ENCODE measurements at regions not wholly inside any gene's neighbourhood (a gene's known extent, or its start where the extent isn't known, plus 50 kb on each side); places are given as distances from the start of the nearest gene placed in this dataset.
A peak's percentile ranks its signal among the peaks of the same experiment; 100 is the strongest.

DNA sequence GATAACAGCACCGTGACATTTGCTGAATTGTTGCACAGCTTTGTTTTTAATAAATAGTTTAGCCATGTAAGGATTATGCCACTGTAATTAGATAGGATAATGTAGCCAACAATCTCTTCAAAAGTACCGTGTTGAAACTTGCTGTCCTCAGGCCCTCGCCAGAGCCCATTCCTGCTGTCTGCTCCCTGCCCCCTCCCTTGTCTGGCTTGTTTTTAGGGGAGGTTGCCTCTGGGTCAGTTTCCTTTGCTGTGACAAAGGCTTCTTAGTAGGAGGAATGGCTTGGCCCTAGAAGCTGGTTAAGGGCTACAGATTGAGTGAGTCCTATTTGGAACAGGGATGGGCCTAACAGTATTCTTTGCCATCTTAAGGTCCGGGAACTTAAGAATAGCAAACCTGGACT lies 107.9 kb downstream of the LMO4 start:
- intact Hi-C loops (cut with DNase I): no loop called here
- DNase-seq: no peak

- DNase-seq: no peak
- intact Hi-C loops (cut with DNase I): no loop called here
Measured at GRCh38 chr1:87437663-87438295, 109.1 kb downstream of the LMO4 start.

GRCh38 chr1:87439821-87440220 lies 111.1 kb downstream of the LMO4 start:
- DNase-seq: no peak
- intact Hi-C loops (cut with DNase I): no loop called here

- no peak for DNase-seq
- intact Hi-C loops (cut with DNase I): no loop called here
Measured at GRCh38 chr1:87449348-87449963, 120.8 kb downstream of the LMO4 start.

GRCh38 chr1:87450136-87450535 lies 121.5 kb downstream of the LMO4 start:
- no peak for DNase-seq
- intact Hi-C loops (cut with DNase I): no loop called here

- no peak for DNase-seq
- intact Hi-C loops (cut with DNase I): no loop called here
Measured at GRCh38 chr1:87450615-87451209, 122.0 kb downstream of the LMO4 start.

GRCh38 chr1:87451229-87451920 lies 122.7 kb downstream of the LMO4 start:
- no peak for DNase-seq
- intact Hi-C loops (cut with DNase I): no loop called here

- intact Hi-C loops (cut with DNase I): no loop called here
- no peak for DNase-seq
Measured at GRCh38 chr1:87452648-87453047, 124.0 kb downstream of the LMO4 start.

- no peak for DNase-seq
- intact Hi-C loops (cut with DNase I): no loop called here
Measured at GRCh38 chr1:87457408-87457807, 128.7 kb downstream of the LMO4 start.

- intact Hi-C loops (cut with DNase I): no loop called here
- no peak for DNase-seq
Measured at GRCh38 chr1:87462894-87463293, 134.2 kb downstream of the LMO4 start.

DNA sequence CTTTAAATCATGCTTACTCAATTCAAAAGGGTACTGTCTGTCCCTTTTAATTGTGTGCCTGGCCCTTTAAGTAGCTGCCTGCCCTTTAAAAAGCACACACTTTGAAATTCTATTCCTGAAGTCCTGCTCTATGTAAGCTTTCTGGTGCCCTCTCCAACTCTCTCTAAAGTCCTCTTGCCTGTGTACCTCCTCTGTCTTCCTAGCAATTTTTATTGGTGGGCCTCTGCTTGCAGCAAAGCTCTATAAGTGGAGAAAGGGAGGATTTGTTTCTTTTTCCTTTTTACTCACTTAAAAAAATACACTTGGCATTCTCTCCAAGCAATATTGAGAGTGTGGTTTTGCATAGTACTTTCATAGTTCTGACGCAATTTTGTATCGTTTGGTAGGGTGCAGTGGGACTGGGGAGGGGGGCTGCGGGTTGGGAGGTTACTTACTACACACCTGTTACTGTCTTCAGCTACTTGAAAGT lies 135.4 kb downstream of the LMO4 start:
- intact Hi-C loops (cut with DNase I): no loop called here

DNA sequence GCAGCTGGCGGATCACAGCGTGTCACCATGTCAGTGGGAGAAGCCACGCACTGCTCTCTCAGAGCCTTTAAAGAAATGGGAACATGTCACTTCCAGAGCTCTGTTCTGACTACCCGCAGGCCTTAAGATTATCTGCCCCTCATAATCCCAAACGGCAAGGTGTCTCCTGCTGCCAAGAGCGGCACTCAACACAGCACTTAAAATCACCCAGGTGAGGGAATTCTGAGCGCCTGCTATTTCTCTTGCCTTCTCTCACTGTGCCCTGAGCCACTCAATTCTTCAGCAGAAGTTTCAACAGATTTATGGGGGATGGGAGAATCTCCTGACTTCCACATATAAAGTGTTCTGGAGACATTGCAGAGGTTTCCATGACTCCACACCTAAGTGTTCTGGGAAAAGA lies 137.9 kb downstream of the LMO4 start:
- no peak for DNase-seq
- intact Hi-C loops (cut with DNase I): no loop called here

More for the DNA sequence above, 135.4 kb downstream of the LMO4 start:
- DNase-seq: no peak

- intact Hi-C loops (cut with DNase I): no loop called here
- DNase-seq: no peak
Measured at GRCh38 chr1:87472716-87473115, 144.0 kb downstream of the LMO4 start.

DNA sequence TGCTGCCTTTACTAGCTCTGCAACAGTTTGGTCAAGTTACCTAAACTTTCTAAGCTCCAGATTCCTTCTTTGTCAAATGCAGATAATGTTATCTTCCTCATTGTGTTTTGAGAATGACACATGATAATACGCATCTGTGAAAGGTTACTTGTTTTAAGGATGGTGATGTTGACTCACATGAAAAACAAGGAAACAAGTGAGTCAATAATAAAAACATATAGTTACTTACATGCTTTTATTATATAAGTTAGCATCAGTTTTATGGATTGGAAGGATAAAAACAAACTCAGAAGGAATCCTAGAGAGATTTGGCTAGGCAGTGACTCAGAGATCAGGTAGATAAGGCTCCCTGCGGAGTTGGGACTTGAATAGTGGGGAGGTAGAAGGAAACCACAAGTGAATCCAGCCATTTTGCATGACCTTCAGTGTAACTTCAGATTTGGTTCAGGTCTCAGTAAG lies 144.6 kb downstream of the LMO4 start:
- no peak for DNase-seq
- intact Hi-C loops (cut with DNase I): no loop called here

GRCh38 chr1:87474098-87474497 lies 145.4 kb downstream of the LMO4 start:
- intact Hi-C loops (cut with DNase I): no loop called here
- DNase-seq: peak in 1 of 10 donors; percentile 35

GRCh38 chr1:87478231-87478630 lies 149.6 kb downstream of the LMO4 start:
- peak in 3 of 10 donors; percentile 15 to 76 (median 30) for DNase-seq

GRCh38 chr1:87495147-87495546 lies 166.5 kb downstream of the LMO4 start:
- intact Hi-C loops (cut with DNase I): no loop called here

More at GRCh38 chr1:87478231-87478630, 149.6 kb downstream of the LMO4 start:
- intact Hi-C loops (cut with DNase I): no loop called here

GRCh38 chr1:87495870-87496269 lies 167.2 kb downstream of the LMO4 start:
- intact Hi-C loops (cut with DNase I): no loop called here
- DNase-seq: no peak

More at GRCh38 chr1:87495147-87495546, 166.5 kb downstream of the LMO4 start:
- DNase-seq: no peak

DNA sequence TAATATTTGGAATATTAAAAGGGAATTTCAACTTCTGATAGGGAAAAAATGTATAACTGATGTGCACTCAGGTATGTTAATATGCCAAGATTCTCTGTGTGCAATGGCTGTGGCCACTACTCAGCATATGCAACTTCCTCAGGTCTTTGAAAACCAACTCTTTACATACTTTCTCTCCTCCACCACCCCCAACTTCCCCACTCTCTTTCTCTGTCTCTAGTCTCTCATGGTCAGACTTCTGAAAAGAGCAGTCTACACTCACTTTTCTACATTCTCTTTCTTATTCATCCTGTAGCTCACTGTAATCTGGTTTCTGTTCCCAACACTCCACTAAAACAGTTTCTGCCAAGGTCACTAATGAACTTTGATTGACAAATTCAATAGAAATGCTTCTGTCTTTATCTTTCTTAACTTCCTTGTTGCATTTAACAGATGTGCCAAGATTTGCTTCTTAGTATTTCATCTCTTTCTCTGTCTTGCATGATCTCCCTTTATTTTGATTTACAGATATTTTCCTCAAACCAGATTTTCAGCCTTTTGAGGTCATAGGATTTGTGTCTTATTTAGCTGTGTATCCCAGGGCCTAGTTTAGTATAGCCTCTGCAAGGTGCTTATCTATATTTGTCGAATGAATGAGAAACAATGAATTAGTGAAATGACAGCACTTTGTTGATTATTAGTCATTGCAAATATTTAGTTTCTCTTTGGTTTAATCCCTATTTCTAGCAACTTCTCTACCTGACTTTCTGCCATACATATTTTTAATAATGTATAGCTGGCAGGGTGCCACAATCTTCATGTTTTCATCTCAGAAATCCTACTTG lies 168.9 kb downstream of the LMO4 start:
- DNase-seq: no peak
- intact Hi-C loops (cut with DNase I): no loop called here

DNA sequence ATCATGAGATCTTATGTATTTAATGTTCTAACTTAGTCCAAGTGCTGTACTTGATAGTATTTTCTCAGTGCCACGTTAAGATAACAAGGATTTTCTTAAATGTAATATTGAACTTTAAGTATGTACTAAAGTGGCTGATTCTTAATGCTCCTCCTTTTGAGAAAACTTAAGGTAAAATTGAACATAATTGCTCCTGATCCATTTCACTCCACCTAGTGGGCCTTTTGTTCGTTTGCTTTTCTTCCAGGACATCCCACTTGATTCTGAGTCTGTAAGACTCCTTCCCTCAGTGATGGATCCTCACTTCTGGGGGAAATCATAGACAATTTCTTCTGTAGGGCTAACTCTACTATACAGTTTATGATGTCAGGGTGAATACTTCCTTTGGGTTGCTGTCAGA lies 173.1 kb downstream of the LMO4 start:
- intact Hi-C loops (cut with DNase I): no loop called here
- no peak for DNase-seq
